Left ventricle myocardium inferior (tissue), 1 donor: ENCODE measurements at regions not wholly inside any gene's neighbourhood (a gene's known extent, or its start where the extent isn't known, plus 50 kb on each side); places are given as distances from the start of the nearest gene placed in this dataset.

Experiments used
- DNase-seq: peaks from one replicate; pipeline ENCODE4 v3.0.0-alpha.2; 2020
- H3K27ac ChIP-seq: fragments of 200-600 bp; replicated peaks from 2 replicates; pipeline ENCODE4 v1.8.0; 2021
- H3K27me3 ChIP-seq: fragments of 200-600 bp; 2 replicates; pipeline ENCODE4 v1.8.0; 2021; ENCODE audit warnings: low read depth
- H3K36me3 ChIP-seq: fragments of 200-600 bp; 2 replicates; pipeline ENCODE4 v1.8.0; 2021
- H3K4me1 ChIP-seq: fragments of 200-600 bp; 2 replicates; pipeline ENCODE4 v1.8.0; 2021
- H3K4me3 ChIP-seq: fragments of 200-600 bp; 2 replicates; pipeline ENCODE4 v1.8.0; 2021; ENCODE audit warnings: mild to moderate bottlenecking, moderate library complexity
- H3K9me3 ChIP-seq: fragments of 200-600 bp; replicated peaks from 2 replicates; pipeline ENCODE4 v1.8.0; 2021
- intact Hi-C: fragments of 100-400 bp; cut with micrococcal nuclease; formaldehyde crosslinking; loops from one replicate; pipeline ENCODE4 v1.11.0; 2022
- TF ChIP-seq, protein P1 (sequence below): fragments of 200-600 bp; IDR thresholded peaks from 2 replicates; pipeline ENCODE4 v1.8.0; 2021; ENCODE audit warnings: antibody characterized with exemption, mild to moderate bottlenecking, borderline replicate concordance
- donor health status: DM: no; HTN: yes; CAD: no; lungs with severe emphysema.

DNA sequence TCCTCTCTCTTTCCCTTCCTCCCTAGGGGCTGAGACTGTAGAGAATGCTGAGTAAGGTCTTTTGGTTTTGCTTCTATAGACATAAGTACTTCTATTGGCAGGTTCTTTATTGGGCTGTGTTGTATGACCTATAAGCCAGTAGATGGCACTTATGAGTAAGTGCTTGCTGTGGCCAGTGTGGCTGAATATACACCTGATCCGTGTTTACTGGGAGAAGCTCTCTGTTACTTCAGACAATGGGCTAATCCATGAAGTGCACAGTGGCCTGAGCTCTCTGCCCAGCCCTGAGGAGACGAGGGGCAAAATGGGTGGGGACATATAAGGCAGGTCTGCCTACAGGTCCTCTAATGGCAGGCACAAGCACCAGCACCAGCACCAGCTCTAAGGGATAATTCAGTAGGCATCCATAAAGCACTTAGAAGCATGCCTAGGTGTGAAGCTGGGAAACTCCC is 610.3 kb downstream of the RNF144B start:
- Histone ChIP-seq H3K27me3 (no peaks in the 10 kb centered on the region), H3K27ac (no peak overlapping the region), H3K9me3 (peaks cover 18% of the 10 kb centered on the region), H3K4me3 (no peak overlapping the region), H3K36me3 (no peaks in the 10 kb centered on the region), H3K4me1 (no peaks in the 10 kb centered on the region)
- no peak for DNase-seq
- TF ChIP-seq, protein P1, sequence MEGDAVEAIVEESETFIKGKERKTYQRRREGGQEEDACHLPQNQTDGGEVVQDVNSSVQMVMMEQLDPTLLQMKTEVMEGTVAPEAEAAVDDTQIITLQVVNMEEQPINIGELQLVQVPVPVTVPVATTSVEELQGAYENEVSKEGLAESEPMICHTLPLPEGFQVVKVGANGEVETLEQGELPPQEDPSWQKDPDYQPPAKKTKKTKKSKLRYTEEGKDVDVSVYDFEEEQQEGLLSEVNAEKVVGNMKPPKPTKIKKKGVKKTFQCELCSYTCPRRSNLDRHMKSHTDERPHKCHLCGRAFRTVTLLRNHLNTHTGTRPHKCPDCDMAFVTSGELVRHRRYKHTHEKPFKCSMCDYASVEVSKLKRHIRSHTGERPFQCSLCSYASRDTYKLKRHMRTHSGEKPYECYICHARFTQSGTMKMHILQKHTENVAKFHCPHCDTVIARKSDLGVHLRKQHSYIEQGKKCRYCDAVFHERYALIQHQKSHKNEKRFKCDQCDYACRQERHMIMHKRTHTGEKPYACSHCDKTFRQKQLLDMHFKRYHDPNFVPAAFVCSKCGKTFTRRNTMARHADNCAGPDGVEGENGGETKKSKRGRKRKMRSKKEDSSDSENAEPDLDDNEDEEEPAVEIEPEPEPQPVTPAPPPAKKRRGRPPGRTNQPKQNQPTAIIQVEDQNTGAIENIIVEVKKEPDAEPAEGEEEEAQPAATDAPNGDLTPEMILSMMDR = peak; percentile 61
- intact Hi-C loops = no loop called here

DNA sequence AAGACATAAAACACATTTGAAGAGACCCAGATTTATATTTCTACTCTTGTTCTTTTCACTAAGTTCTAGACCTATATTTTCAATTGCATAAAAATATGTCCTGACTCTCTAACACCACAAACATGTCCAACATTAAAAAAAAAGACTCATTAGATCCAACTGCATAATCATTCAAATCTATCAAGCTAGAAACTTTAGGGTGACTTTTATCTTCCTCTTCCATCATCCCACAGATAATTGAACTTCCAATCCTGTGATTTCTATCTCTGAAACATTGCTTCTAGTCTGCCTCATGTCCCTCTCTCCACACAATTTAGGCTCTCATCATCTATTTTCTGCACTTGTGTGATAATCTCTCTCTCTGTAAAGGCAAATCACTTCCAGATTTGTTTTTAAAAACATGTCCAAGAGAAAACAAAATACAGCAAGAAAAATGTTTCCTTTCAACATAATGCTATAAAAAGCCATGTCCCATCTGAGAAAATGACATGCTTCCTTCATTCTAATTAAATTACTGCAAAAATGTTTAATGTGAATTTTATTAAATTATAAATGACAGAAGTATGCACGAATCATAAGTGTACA is 615.9 kb downstream of the RNF144B start:
- intact Hi-C loops = no loop called here
- Histone ChIP-seq H3K27ac (no peak overlapping the region), H3K4me3 (no peak overlapping the region), H3K9me3 (no peaks in the 10 kb centered on the region), H3K36me3 (no peaks in the 10 kb centered on the region), H3K27me3 (no peaks in the 10 kb centered on the region), H3K4me1 (no peaks in the 10 kb centered on the region)
- TF ChIP-seq, protein P1 = no peak
- no peak for DNase-seq

DNA sequence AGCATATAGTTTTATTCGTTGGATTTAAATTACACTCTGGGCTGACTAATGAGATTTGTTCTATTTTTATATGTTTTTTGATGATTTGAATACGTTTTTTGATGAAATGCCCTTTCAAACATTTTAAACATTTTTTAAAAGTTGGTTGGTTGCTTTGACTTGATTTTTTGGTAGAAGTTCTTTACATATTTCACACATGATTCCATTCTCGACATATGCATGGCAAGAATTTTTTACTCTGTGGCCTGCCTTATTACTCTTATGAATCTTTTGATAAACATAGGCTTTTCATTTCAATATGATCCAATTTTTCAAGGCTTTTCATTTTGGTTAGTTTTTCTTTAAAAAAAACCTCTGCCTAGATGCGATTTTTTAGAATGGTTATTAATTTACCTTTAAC is 617.0 kb downstream of the RNF144B start:
- Histone ChIP-seq H3K9me3 (no peaks in the 10 kb centered on the region), H3K36me3 (no peaks in the 10 kb centered on the region), H3K27ac (no peak overlapping the region), H3K4me3 (no peak overlapping the region), H3K4me1 (no peaks in the 10 kb centered on the region), H3K27me3 (no peaks in the 10 kb centered on the region)
- TF ChIP-seq, protein P1 = no peak
- no peak for DNase-seq
- intact Hi-C loops = no loop called here

DNA sequence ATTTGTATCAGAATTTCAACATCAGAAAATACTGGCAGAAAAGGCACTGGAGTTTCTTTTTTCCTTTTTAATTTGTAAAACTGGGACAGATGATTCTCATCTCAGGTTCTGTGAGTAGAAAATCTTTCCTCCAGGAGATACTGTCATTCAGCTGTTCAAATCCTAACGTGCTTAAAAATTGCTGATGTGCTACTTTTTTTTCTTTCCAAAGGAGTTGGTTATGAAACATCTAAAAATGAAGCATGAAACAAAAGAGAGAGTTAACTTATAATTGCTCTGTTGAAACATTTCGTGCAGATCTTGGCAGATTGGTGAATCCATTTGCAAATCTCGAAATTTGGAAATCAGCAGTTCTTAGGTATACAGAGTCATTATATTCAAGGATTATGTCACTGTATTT is 622.6 kb downstream of the RNF144B start:
- H3K4me3 ChIP-seq = no peak overlapping the region
- TF ChIP-seq, protein P1 = no peak
- intact Hi-C loops = no loop called here
- no peaks in the 10 kb centered on the region for H3K36me3 ChIP-seq
- H3K27ac ChIP-seq = no peak overlapping the region
- no peaks in the 10 kb centered on the region for H3K27me3 ChIP-seq
- H3K4me1 ChIP-seq = no peaks in the 10 kb centered on the region
- no peaks in the 10 kb centered on the region for H3K9me3 ChIP-seq
- no peak for DNase-seq

DNA sequence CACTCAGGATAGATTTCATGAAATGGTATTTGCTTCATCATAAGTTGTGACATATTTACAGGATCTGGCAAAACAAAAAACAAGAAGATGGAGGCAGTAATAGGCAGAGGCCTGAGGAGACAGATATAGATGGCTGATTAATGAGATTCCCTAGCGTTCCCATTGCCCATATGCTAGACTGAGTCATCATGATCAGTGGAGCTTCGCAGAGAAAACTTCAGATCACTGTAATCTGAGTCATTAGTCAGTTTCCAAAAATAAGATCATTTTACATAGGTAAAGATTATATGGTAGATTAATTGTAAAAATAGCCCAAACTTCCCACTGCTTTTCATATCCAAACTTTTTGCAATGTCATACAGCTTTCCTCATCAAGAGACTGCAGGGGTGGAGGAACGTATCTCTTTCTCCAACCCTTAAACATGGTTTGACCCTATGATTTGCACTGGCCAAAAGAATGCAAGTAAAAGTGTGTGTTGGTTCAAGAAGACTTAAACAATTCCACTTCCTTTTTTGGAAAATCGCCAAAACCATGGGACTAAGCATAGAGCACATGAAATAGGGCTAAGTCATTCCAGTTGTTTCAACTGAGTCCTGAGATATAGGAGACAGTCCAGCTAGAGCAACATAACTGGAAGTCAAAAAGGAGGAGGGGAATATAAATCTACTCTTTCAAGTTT is 626.0 kb downstream of the RNF144B start:
- no peaks in the 10 kb centered on the region for H3K27me3 ChIP-seq
- H3K4me1 ChIP-seq = no peaks in the 10 kb centered on the region
- no peaks in the 10 kb centered on the region for H3K9me3 ChIP-seq
- TF ChIP-seq, protein P1 = no peak
- intact Hi-C loops = no loop called here
- DNase-seq = no peak
- no peaks in the 10 kb centered on the region for H3K36me3 ChIP-seq
- H3K27ac ChIP-seq = no peak overlapping the region
- no peak overlapping the region for H3K4me3 ChIP-seq
